NCI-H82 treated with DMSO at 0.1 percent for 48 hours (cell line): ENCODE measurements at regions not wholly inside any gene's neighbourhood (a gene's known extent, or its start where the extent isn't known, plus 50 kb on each side); places are given as distances from the start of the nearest gene placed in this dataset.

Source experiments
- DNase-seq: peaks from one replicate; lab custom pipeline; 2025; ENCODE audit not compliant: unreplicated experiment; lab: John Stamatoyannopoulos, UW

DNA sequence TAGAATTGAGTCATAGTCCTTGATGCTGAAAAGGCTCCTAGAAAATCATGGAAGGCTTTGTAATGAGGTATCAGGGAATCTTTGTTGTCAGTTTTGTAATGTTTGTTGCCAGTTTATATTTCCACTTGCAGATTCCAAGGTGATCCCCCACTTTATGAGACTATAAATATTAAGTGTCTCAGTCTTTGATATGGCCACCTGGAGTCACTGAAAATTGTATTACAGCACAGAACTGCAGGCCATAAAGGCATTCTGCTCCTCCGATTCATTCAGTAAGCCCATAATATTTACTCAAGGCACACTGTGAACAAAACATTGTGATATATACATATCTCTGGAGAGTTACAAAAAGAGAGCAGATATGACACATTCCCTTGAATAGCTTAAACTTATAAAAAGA, 457.8 kb upstream of the ZNF385D start:
- no peak for DNase-seq

DNA sequence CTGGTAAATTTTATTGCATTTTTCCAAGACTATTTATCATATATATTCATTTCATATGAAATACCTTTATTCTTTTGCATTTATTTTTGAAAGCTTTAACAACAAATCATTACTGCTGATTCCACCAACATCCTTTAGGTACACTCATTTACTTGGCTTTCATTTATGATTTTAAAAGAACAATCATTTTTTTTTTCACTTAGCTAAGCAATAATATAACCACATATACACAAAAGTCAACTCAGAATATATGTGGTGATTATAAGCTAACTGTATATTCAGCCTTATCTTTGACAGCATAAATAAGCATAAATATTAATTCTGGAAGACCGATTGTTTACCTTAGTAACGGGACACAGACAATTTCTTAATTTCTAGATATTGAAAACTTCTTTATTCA, 458.6 kb upstream of the ZNF385D start:
- DNase-seq: no peak

DNA sequence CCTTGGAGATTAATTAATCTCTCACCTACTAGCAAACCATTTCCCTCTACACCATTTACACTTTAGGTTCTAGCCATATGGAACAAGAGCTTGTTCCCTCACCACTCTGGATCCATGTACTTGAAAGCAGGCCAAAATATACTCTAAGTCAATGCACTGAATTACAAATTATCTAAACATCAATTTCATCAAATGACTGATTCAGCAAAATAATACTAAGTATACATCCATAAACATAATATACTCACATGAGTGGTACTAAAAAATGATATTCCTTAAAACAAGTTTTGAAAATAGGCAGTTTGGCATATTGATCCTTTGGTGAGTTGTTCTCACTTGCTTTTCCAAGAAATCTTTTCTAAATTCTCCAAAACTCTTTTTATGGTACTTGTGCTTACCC, 459.7 kb upstream of the ZNF385D start:
- DNase-seq: no peak

DNA sequence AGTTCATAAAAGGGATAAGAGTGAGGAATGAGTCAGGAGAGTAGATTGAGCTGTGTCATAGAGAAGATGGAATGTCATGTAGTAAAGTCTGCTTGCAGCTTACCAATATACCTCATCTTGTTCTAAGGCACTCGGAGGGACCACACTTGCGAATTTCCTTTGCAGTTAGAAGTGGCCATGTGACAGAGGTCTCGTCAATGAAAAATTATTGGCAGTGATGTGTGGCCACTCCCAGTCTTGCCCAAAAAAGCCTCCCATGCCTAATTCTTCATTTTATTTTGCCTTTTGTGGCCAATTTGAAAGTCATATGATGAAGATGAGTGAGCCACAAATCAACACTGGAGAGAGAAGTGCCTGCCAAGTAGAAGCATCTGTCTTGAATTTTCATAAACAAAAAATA, 465.6 kb upstream of the ZNF385D start:
- no peak for DNase-seq

GRCh38 chr3:22225161-22225560, 474.2 kb upstream of the ZNF385D start:
- no peak for DNase-seq

GRCh38 chr3:22228705-22229104, 477.7 kb upstream of the ZNF385D start:
- DNase-seq: no peak

DNA sequence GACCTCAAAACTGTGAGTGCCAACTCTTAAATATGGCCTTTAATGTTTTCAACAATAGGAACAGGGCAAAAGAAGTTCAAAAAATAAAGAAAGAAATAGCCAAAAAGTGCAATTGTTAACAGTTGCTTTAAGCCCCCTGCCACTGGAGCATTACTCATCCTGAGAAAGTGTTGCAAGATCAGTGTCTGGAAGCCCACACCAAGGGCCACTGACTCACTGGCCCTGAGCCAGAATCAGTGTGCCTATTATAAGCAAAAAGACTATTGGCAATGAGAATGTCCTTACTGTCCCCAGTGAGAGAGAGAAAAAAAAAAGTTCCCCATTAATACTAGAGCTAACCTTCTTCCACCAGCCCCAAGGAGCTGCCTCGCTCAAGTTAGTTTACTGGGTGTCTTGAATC, 480.1 kb upstream of the ZNF385D start:
- DNase-seq: no peak

- DNase-seq: no peak
Measured at GRCh38 chr3:22236490-22237270, 485.7 kb upstream of the ZNF385D start.

DNA sequence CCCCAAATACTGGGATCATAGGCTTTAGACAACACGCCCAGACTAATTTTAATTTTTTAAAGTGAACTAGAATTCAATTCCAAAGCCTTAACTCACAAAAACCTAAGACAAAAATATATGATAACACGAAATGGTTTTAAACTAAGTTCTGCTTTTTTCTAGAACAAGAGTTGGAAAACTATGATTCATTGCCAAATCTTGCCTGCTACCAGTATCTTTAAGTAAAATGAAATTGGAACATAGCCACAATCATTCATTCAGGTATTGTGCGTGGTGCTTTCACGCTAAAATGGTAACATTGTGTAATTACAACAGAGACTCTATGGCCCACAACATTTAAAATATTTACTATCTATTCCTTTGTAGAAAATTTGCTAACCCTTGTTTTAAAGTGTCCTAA, 488.0 kb upstream of the ZNF385D start:
- no peak for DNase-seq

DNA sequence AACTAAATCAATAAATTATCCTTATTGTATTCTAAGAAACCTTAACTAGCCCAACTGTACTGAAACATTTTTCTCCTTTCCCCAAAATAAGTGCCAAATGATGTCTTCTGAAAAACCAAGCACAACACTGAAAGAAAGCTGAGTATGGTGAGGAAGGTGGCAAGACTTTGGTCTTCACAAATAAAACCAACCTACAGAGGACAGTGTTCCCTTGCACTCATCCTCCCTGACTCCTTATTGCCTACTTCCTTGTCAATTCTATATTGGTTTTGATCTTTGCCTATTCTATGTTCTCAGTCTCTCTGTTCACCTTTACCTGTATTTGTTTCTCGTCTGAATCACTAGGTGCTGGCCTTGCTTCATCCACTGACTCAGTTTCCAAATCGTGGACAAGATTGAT, 490.1 kb upstream of the ZNF385D start:
- no peak for DNase-seq

DNA sequence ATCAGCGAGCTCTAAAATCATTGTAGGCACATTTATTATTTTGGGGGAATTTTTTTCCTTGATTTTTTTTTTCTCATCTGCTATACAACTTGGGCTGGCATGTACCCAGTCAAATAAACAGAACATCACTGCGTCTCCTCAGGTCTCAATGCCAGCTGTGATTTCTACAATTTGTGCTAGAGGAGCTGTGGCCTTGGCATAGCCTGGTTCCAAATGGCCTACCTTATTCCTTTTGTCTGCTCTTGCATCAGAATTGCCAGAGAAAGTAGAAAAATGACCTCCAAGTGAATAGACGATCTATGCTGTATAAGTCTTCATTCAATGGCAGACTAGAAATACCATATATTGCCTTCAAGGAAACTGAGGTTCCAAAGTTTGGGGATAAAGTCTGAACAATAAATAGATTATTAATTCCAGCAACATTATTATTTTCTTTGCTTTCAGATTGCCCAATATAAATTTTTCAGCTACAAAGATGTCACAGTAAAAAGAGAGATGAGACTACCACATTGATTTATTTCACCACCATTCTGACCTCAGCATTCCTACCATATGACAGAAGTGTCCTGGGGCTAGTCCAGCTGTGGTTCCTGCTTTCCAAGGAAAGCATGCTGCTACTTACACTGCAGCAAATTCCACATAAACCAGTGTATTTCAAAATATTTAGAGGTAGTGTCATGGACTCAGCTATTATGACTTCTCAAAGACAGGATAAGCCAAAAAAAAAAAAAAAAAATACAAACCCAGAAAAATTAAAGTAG, 493.9 kb upstream of the ZNF385D start:
- no peak for DNase-seq

DNA sequence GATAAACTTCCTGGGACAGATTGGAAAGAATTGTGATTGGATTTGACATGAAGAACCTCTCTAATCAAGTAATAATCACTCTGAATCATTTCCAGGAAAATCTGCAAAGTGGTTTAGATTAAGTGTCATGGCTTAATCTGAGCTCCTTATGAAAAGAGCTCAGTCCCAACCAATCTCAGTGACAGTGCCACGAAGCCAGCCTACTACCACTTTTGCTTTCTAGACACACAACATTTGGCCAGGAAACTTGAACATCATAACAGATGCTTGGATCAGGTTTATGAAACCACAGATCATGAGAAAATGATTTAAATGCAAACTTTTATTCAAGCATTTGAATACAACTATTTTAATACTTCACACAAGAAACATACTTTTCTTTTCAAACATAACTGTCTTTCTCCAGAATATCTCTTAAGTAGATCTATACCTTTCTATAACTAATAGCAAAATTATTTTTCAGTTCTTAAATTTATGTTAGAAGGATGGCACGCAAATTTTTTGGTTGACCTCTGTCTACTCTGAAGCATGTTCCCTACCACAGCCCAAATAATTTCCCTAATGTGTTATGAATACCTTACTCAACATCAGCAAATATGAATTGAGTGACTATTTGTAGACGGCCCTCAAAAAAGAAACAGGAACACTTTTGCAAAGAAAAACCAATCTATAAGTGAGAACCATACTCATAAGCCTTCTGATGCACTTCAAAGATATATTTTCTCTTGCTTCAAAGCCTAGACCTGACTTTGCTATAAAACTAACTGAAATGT, 495.0 kb upstream of the ZNF385D start:
- DNase-seq: peak; percentile 28

GRCh38 chr3:22249658-22250057, 498.6 kb upstream of the ZNF385D start:
- DNase-seq: no peak

DNA sequence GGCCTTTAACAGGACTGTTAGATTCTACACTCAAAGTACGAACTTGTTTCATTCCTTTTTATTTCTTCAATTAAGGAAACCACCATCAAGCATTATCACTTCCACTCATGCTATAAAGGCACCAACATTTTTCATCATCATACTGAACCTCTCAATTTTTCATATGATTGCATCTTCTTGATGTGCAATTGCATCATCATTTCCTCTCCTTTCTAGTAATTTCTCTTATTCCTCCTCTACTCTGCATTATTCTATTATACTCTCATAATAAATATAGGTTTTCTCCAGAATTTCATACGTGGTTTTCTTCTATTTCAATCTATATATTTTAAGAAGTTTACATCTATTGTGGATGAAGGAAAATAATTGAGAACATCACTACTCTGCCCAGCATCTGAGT, 506.2 kb upstream of the ZNF385D start:
- no peak for DNase-seq

DNA sequence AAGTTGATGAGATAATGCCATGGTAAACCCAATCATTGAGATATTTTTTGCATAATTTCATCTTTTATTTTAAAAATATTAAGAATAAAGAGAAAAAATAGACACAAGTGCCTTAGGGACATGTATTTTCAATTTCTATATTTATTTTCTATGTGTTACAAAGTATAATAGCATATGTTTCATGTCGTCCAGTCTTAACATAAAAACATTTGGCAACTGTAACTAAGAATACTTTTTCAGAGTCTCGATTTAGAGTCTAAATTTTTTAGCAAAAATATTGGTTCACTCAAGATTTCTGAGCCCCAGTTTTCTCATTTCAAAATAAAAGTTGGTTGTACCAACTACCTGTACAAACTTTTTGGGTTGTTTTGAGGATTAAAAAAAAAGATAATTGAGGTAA, 511.4 kb upstream of the ZNF385D start:
- no peak for DNase-seq

DNA sequence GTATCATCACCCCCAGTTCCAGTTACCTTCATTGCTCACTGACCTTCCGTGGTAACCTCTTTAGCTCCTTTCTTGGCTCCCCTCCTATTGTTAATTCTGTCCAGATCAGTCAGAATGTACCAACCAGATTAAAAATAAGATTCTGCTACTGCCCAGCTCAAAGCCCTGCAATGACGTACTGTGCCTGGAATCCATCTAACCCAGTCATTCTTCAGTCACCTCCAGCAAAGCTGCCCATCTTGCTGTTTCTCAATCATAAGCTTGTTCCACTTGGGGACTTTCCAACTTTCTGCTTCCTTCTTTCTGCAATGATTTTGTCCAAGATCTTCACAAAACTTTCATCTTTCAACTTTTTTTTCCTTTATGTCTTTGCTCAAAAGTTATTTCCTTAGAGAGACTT, 512.0 kb upstream of the ZNF385D start:
- no peak for DNase-seq

DNA sequence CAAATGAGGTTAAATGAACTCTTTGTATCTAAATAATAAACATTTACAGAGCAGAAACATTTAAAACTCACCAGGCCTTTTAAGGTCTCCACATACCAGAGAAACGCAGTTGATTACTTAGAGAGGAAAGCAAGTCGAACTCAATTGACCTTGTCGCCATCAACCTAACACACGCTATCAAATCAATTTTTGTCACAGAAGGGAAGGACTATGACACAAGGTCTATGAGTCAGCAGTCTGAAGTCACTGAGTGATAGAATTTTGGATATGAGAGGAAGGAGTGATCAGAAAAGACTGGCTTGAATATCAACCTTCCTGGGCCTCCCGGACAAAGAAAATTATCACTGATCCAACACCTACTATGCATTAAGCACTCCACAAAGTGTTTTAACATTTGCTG, 514.4 kb upstream of the ZNF385D start:
- no peak for DNase-seq

DNA sequence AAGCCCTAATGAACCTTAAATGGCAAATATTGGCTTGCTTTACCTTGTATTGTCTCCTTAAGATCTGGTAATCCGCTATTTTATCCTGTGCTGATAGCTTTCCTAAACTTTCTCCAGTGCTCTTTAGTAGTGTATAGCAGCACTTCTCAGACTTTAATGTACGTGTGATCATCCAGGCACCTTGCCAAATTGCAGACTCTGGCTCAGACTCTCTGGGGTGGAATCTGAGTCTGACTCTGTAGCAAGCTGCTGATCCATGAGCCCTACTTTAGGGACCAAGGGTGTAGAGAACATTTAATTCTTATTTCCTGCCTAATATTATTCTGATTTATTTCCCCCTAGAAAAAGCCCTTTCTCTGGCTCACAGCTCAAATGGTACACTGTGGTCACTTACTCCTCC, 518.8 kb upstream of the ZNF385D start:
- peak; percentile 56 for DNase-seq

GRCh38 chr3:22276351-22276750, 525.3 kb upstream of the ZNF385D start:
- no peak for DNase-seq

DNA sequence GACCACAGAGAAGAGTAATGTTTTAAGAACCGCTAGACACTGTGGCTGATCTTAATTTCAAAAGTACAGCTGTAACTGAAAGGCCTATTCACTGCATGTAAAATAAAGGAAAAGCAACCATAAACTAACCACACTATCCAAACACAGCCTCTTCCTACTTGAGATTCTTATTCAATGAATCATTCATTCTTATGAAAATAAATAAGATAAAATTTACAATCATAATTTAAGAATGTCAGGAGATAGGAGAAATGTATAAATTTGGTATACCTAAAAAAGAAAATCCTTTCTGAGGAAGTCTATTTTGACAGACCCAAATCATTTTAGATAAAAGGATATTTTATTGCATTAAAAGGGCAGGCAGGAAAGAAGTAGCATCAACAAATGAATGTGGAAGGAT, 533.5 kb upstream of the ZNF385D start:
- no peak for DNase-seq

DNA sequence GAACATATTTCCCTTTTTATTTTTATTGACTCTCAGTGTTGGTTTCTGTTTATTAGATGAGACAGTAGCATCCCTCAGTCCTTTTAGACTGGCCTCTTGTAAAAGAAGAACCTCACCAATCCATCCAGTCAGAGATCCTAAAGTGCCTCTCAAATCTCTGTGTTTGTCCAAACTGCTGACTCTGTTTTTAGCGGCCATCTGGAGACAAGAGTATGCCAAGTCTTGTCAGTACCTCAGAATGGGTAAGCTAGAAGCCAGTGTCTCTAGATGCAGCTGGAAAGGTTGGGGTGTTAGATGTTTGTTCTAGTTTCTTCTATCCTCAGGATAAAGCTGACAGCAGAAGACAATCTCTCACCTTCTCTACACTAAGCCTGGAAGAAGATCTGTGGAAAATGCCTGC, 537.7 kb upstream of the ZNF385D start:
- no peak for DNase-seq

DNA sequence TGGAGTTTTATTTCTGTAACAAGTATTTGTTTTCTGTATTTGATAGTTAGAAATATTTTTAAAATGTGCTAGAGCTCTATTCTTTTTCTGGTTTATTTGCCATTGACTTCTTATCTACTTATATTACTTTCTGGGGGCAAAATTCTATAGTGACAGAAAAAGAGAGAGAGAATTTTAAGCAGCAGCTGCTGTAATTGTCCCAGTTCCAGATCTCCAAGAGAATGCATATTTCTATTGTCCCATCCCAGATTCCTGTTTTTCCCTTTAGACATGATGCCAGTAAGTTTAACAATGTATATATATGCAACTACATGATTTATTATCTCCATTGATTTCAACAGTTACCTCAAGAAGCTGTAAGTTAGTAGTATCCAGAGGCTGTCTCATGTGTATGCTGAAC, 541.7 kb upstream of the ZNF385D start:
- no peak for DNase-seq
